NCI-H82 treated with DMSO at 0.1 percent for 48 hours (cell line): ENCODE measurements at regions not wholly inside any gene's neighbourhood (a gene's known extent, or its start where the extent isn't known, plus 50 kb on each side); places are given as distances from the start of the nearest gene placed in this dataset.

Experiments used
- DNase-seq: peaks from one replicate; lab custom pipeline; 2025; ENCODE audit not compliant: unreplicated experiment; lab: John Stamatoyannopoulos, UW

- DNase-seq: no peak
Measured at GRCh38 chr4:181661090-181661489, 582.1 kb upstream of the TENM3 start.

GRCh38 chr4:181661923-181662322 is 581.3 kb upstream of the TENM3 start:
- no peak for DNase-seq

GRCh38 chr4:181662383-181662782 is 580.8 kb upstream of the TENM3 start:
- no peak for DNase-seq

GRCh38 chr4:181670506-181670905 is 572.7 kb upstream of the TENM3 start:
- no peak for DNase-seq

- no peak for DNase-seq
Measured at GRCh38 chr4:181671672-181672071, 571.5 kb upstream of the TENM3 start.

GRCh38 chr4:181672751-181673150 is 570.5 kb upstream of the TENM3 start:
- DNase-seq: no peak

GRCh38 chr4:181674315-181674875 is 568.8 kb upstream of the TENM3 start:
- DNase-seq: no peak

GRCh38 chr4:181676546-181676945 is 566.7 kb upstream of the TENM3 start:
- DNase-seq: no peak

- DNase-seq: no peak
Measured at GRCh38 chr4:181677201-181677600, 566.0 kb upstream of the TENM3 start.

- no peak for DNase-seq
Measured at GRCh38 chr4:181677621-181678020, 565.6 kb upstream of the TENM3 start.

GRCh38 chr4:181679754-181680153 is 563.4 kb upstream of the TENM3 start:
- no peak for DNase-seq

GRCh38 chr4:181682367-181683047 is 560.7 kb upstream of the TENM3 start:
- DNase-seq: no peak

- DNase-seq: no peak
Measured at GRCh38 chr4:181684310-181684709, 558.9 kb upstream of the TENM3 start.

- no peak for DNase-seq
Measured at GRCh38 chr4:181685461-181685860, 557.7 kb upstream of the TENM3 start.

- DNase-seq: no peak
Measured at GRCh38 chr4:181685911-181686310, 557.3 kb upstream of the TENM3 start.

GRCh38 chr4:181687116-181687515 is 556.1 kb upstream of the TENM3 start:
- DNase-seq: no peak

- DNase-seq: no peak
Measured at GRCh38 chr4:181688432-181688831, 554.8 kb upstream of the TENM3 start.

GRCh38 chr4:181688872-181689271 is 554.3 kb upstream of the TENM3 start:
- no peak for DNase-seq

GRCh38 chr4:181690498-181690897 is 552.7 kb upstream of the TENM3 start:
- no peak for DNase-seq

- DNase-seq: no peak
Measured at GRCh38 chr4:181692965-181693364, 550.2 kb upstream of the TENM3 start.

GRCh38 chr4:181693517-181693916 is 549.7 kb upstream of the TENM3 start:
- no peak for DNase-seq

- DNase-seq: no peak
Measured at GRCh38 chr4:181698221-181698620, 545.0 kb upstream of the TENM3 start.

- DNase-seq: no peak
Measured at GRCh38 chr4:181701214-181701613, 542.0 kb upstream of the TENM3 start.
